GM18505 (cell line): ENCODE measurements at regions not wholly inside any gene's neighbourhood (a gene's known extent, or its start where the extent isn't known, plus 50 kb on each side); places are given as distances from the start of the nearest gene placed in this dataset.

Source experiments
- ATAC-seq: cut with Tn5 transposase; IDR thresholded peaks from one replicate; pipeline ENCODE4 v1.9.1; 2021; ENCODE audit not compliant: unreplicated experiment
- POLR2A ChIP-seq: IDR thresholded peaks from 4 replicates; pipeline ENCODE4 v1.6.1; 2011; ENCODE audit warnings: borderline replicate concordance; ENCODE audit not compliant: insufficient read depth, insufficient read length; ENCODE audit errors: extremely low read depth

GRCh38 chr16:86243123-86243473 lies 267.2 kb upstream of the FOXF1 start:
- no peak for TF ChIP-seq POLR2A
- ATAC-seq: no peak

- ATAC-seq: no peak
- TF ChIP-seq POLR2A: no peak
Observed at GRCh38 chr16:86243571-86244154, 266.7 kb upstream of the FOXF1 start.

- no peak for ATAC-seq
- no peak for TF ChIP-seq POLR2A
Observed at GRCh38 chr16:86244158-86244557, 266.2 kb upstream of the FOXF1 start.

- no peak for TF ChIP-seq POLR2A
Observed at GRCh38 chr16:86244936-86245335, 265.4 kb upstream of the FOXF1 start.

GRCh38 chr16:86245351-86245750 lies 265.0 kb upstream of the FOXF1 start:
- no peak for ATAC-seq

More at GRCh38 chr16:86244936-86245335, 265.4 kb upstream of the FOXF1 start:
- ATAC-seq: no peak

GRCh38 chr16:86245895-86246294 lies 264.4 kb upstream of the FOXF1 start:
- no peak for TF ChIP-seq POLR2A
- ATAC-seq: no peak

More at GRCh38 chr16:86245351-86245750, 265.0 kb upstream of the FOXF1 start:
- no peak for TF ChIP-seq POLR2A

GRCh38 chr16:86248310-86248905 lies 261.9 kb upstream of the FOXF1 start:
- TF ChIP-seq POLR2A: no peak

GRCh38 chr16:86249631-86250030 lies 260.7 kb upstream of the FOXF1 start:
- ATAC-seq: no peak
- TF ChIP-seq POLR2A: no peak

More at GRCh38 chr16:86248310-86248905, 261.9 kb upstream of the FOXF1 start:
- ATAC-seq: no peak

GRCh38 chr16:86251682-86252081 lies 258.6 kb upstream of the FOXF1 start:
- ATAC-seq: no peak
- no peak for TF ChIP-seq POLR2A

GRCh38 chr16:86252596-86252995 lies 257.7 kb upstream of the FOXF1 start:
- no peak for TF ChIP-seq POLR2A
- ATAC-seq: no peak

GRCh38 chr16:86255966-86256365 lies 254.4 kb upstream of the FOXF1 start:
- ATAC-seq: no peak
- no peak for TF ChIP-seq POLR2A

GRCh38 chr16:86256995-86257394 lies 253.3 kb upstream of the FOXF1 start:
- no peak for TF ChIP-seq POLR2A
- ATAC-seq: no peak

- TF ChIP-seq POLR2A: no peak
- ATAC-seq: no peak
Observed at GRCh38 chr16:86257546-86257945, 252.8 kb upstream of the FOXF1 start.

- TF ChIP-seq POLR2A: no peak
- ATAC-seq: no peak
Observed at GRCh38 chr16:86258713-86259112, 251.6 kb upstream of the FOXF1 start.
